ENCODE measurements at regions not wholly inside any gene's neighbourhood (a gene's known extent, or its start where the extent isn't known, plus 50 kb on each side); places are given as distances from the start of the nearest gene placed in this dataset.

- TF ChIP-seq CTCF (IDR thresholded peaks at IDR 0.05; ENCODE audit: low read depth, low read length) (no peak), POLR2A (IDR thresholded peaks at IDR 0.05; ENCODE audit: extremely low read depth, insufficient read length) (no peak)
These were observed 221.6 kb upstream of the CDYL start for GRCh38 chr6:4554645-4555044.
